ENCODE measurements at regions not wholly inside any gene's neighbourhood (a gene's known extent, or its start where the extent isn't known, plus 50 kb on each side); places are given as distances from the start of the nearest gene placed in this dataset.

DNA sequence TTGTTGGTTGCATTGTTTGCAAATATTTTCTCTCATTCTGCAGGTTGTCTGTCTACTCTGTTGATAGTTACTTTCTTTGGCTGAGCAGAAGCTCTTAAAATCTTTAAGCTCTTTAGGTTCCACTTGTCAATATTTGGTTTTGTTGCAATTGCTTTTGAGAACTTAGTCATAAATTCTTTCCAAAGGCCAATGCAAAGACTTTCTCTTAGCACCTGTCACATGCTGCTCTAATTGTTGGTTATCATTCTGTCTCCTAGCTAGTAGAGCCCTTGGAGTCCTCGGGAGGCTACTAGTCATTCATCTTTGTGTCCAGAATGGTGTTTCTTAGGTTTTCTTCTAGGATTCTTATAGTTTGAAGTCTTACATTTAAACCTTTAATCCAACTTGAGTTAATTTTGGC lies 312.7 kb upstream of the PROX1 start:
- TF ChIP-seq, protein P1, sequence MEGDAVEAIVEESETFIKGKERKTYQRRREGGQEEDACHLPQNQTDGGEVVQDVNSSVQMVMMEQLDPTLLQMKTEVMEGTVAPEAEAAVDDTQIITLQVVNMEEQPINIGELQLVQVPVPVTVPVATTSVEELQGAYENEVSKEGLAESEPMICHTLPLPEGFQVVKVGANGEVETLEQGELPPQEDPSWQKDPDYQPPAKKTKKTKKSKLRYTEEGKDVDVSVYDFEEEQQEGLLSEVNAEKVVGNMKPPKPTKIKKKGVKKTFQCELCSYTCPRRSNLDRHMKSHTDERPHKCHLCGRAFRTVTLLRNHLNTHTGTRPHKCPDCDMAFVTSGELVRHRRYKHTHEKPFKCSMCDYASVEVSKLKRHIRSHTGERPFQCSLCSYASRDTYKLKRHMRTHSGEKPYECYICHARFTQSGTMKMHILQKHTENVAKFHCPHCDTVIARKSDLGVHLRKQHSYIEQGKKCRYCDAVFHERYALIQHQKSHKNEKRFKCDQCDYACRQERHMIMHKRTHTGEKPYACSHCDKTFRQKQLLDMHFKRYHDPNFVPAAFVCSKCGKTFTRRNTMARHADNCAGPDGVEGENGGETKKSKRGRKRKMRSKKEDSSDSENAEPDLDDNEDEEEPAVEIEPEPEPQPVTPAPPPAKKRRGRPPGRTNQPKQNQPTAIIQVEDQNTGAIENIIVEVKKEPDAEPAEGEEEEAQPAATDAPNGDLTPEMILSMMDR (IDR thresholded peaks at IDR 0.05; ENCODE audit: low read depth, low read length): no peak
- no peak for TF ChIP-seq EZH2phosphoT487 (IDR thresholded peaks at IDR 0.05; ENCODE audit: low read depth)
